Ascending aorta (tissue), 2 donors: ENCODE measurements at regions not wholly inside any gene's neighbourhood (a gene's known extent, or its start where the extent isn't known, plus 50 kb on each side); places are given as distances from the start of the nearest gene placed in this dataset.

Experiments used
- DNase-seq, 2 donors: peaks; one replicate each; pipeline ENCODE4 v3.0.0-alpha.2; 2019; ENCODE audit warnings: low spot score in 2 of 2
- H3K27ac ChIP-seq, 2 donors: fragments of 200-600 bp; sonication (generic); one replicate each; pipeline ENCODE4 v1.5.1; 2016 to 2017; ENCODE audit warnings: mild to moderate bottlenecking in 1 of 2
- H3K27me3 ChIP-seq: fragments of 200-600 bp; sonication (generic); one replicate; pipeline ENCODE4 v1.5.1; 2017
- H3K36me3 ChIP-seq, 2 donors: fragments of 200-600 bp; sonication (generic); one replicate each; pipeline ENCODE4 v1.5.1; 2016
- H3K4me1 ChIP-seq, 2 donors: fragments of 200-600 bp; sonication (generic); one replicate each; pipeline ENCODE4 v1.5.1; 2016 to 2017; ENCODE audit warnings: mild to moderate bottlenecking in 1 of 2
- H3K4me3 ChIP-seq, 2 donors: fragments of 200-600 bp; sonication (generic); one replicate each; pipeline ENCODE4 v1.5.1; 2016 to 2017; ENCODE audit warnings: mild to moderate bottlenecking in 1 of 2
- H3K9me3 ChIP-seq, 2 donors: fragments of 200-600 bp; sonication (generic); one replicate each; pipeline ENCODE4 v1.5.1; 2016
- CTCF ChIP-seq, 3 experiments: fragments of 200-600 bp in 2 of 3; fragments of 450-650 bp in 1 of 3; sonication (generic) in 2 of 3; IDR thresholded peaks; one replicate each; pipeline ENCODE4 v1.5.1; 2016 to 2019; ENCODE audit warnings: antibody characterized with exemption in 3 of 3, mild to moderate bottlenecking in 1 of 3, moderate library complexity in 1 of 3
- intact Hi-C: fragments of 100-400 bp; cut with DNase I; formaldehyde crosslinking; loops from one replicate; pipeline ENCODE4 v1.15.1; 2023

GRCh38 chr18:41713969-41714825 lies 240.8 kb upstream of the PIK3C3 start:
- Histone ChIP-seq H3K27me3 (no peaks in the 10 kb centered on the region), H3K9me3 (no peaks in the 10 kb centered on the region), H3K36me3 (no peaks in the 10 kb centered on the region), H3K4me3 (no peak overlapping the region), H3K4me1 (no peaks in the 10 kb centered on the region), H3K27ac (no peak overlapping the region)
- intact Hi-C loops, result no loop called here
- DNase-seq, result no peak
- TF ChIP-seq CTCF (IDR thresholded peaks at IDR 0.05), result no peak

GRCh38 chr18:41706301-41706700 lies 248.7 kb upstream of the PIK3C3 start:
- TF ChIP-seq CTCF (IDR thresholded peaks at IDR 0.05), result no peak
- no peaks in the 10 kb centered on the region for H3K4me1 ChIP-seq
- no peaks in the 10 kb centered on the region for H3K36me3 ChIP-seq
- no peak for DNase-seq
- no peaks in the 10 kb centered on the region for H3K9me3 ChIP-seq
- no peak overlapping the region for H3K4me3 ChIP-seq
- intact Hi-C loops, result no loop called here
- H3K27me3 ChIP-seq, result no peaks in the 10 kb centered on the region
- no peak overlapping the region for H3K27ac ChIP-seq

GRCh38 chr18:41703744-41704530 lies 251.1 kb upstream of the PIK3C3 start:
- TF ChIP-seq CTCF (IDR thresholded peaks at IDR 0.05), result no peak
- intact Hi-C loops, result no loop called here
- H3K27ac ChIP-seq, result no peak overlapping the region

GRCh38 chr18:41700416-41700815 lies 254.6 kb upstream of the PIK3C3 start:
- Histone ChIP-seq H3K36me3 (no peaks in the 10 kb centered on the region), H3K27ac (no peak overlapping the region), H3K4me3 (no peak overlapping the region), H3K27me3 (no peaks in the 10 kb centered on the region), H3K4me1 (no peaks in the 10 kb centered on the region), H3K9me3 (no peaks in the 10 kb centered on the region)
- TF ChIP-seq CTCF (IDR thresholded peaks at IDR 0.05), result no peak
- DNase-seq, result no peak
- intact Hi-C loops, result no loop called here

More at GRCh38 chr18:41703744-41704530, 251.1 kb upstream of the PIK3C3 start:
- no peak for DNase-seq
- Histone ChIP-seq H3K4me3 (no peak overlapping the region), H3K36me3 (no peaks in the 10 kb centered on the region), H3K4me1 (no peaks in the 10 kb centered on the region), H3K27me3 (no peaks in the 10 kb centered on the region), H3K9me3 (no peaks in the 10 kb centered on the region)

- no peak for DNase-seq
- Histone ChIP-seq H3K27me3 (no peaks in the 10 kb centered on the region), H3K27ac (no peak overlapping the region), H3K36me3 (no peaks in the 10 kb centered on the region), H3K4me3 (no peak overlapping the region), H3K4me1 (no peaks in the 10 kb centered on the region), H3K9me3 (no peaks in the 10 kb centered on the region)
- TF ChIP-seq CTCF (IDR thresholded peaks at IDR 0.05), result no peak
- intact Hi-C loops, result no loop called here
Observed at GRCh38 chr18:41695441-41695840, 259.6 kb upstream of the PIK3C3 start.
